ENCODE measurements at regions not wholly inside any gene's neighbourhood (a gene's known extent, or its start where the extent isn't known, plus 50 kb on each side); places are given as distances from the start of the nearest gene placed in this dataset.

GRCh38 chr18:22545066-22545760, 127.5 kb upstream of the CTAGE1 start:
- no peak for DNase-seq

GRCh38 chr18:22546905-22547570, 129.3 kb upstream of the CTAGE1 start:
- DNase-seq, result no peak

DNA sequence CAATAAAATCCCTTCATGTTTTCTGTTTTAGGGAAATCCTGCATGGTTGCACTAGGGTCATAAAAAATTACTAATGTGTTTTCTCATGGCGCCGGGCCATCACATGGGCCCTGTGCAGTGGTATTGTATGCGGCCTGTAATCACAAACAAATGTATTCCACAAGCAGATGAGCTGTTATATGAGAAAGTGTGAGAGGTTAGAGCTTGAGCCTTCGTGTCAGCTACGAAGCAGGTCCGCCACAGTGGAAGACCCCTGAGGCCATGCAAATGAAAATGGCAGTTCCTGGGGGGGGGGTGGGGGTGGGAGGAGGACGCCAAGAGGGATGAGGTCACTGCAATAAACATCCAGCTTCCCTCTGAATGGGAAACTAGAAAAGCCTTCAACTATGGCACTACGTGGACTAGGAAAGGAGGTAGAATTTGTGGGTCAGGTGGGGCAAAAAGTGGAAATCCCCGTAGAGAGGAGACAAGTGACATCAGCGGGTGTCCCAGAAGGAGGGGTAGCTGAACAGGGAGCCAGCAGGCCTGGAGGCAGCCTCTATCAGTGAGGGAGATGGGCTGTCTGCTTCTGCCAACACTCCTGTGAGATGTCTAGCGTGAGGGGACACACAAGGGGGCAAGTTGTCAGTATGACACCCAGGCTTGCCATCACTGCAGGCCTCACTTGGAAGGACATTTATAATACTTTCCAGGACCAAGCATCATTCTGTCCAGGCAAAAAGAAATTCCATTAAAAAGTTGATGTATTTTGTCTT, 130.3 kb upstream of the CTAGE1 start:
- DNase-seq, result no peak

- DNase-seq, result no peak
These were observed 131.7 kb upstream of the CTAGE1 start for GRCh38 chr18:22549260-22549937.

GRCh38 chr18:22550366-22550765, 132.7 kb upstream of the CTAGE1 start:
- DNase-seq, result no peak

DNA sequence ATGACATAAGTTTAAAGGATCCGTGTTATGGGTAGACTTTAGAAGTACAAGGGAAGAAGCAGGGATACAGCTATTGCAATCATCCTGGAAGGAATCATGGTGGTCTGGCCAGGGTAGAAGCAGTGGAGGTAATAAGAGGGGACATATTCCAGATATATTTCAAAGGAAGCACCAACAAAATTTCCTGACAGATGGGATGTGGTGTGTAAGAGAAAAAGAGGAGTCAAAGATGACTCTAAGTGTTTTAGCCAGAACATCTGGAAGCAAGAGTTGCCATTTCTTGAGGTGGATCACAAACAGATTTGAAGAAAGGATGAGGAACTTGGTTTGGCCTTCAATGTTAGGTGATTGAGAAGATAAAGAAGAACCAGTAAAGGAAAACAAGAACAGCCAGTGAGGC, 133.1 kb upstream of the CTAGE1 start:
- no peak for DNase-seq

DNA sequence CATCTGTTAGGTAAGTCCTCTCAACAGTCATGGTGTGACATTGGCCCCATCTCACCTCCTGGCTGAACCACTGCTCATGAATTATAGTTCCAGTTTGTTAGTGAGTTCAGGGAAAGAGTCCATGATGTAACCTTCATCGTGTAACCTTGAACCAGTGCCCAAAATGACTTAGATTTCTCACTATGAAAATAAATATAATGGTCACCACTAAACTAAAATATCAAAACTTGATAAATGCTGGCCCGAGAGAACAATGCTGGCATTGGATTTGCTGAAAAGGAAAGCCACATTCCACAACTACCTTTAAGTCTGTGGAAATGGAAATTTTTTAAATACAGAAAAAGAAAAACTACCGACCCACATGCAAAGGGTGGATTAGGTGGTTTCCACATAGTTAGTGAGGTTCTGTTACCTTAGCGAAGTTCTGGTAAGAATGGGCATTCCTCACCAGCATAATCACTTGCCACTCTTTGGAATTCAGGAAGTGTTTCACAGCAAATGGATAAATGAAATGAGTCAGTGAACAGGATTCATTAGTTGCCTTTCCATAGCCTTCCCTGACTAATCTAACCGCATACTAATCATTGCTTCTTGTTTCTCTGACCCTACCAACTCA, 133.9 kb upstream of the CTAGE1 start:
- no peak for DNase-seq

DNA sequence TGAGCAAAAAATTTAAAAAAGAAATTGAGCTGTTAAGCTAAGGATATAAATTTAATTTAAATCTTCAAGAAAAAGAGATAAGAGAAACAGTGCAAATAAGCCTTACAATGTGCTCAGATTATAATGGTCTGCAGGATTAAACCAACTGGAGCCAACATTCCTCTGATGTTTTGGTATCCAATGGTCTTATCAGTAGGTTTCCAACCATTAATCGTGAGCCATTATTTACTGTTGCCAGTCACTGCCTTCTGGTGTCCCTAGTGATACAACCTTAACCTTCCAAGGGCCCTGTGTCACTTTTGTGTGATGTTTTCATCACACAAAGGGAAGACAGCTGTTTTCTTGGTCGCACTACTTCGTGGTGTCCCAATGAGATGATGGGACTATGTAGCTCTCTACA, 134.5 kb upstream of the CTAGE1 start:
- no peak for DNase-seq

DNA sequence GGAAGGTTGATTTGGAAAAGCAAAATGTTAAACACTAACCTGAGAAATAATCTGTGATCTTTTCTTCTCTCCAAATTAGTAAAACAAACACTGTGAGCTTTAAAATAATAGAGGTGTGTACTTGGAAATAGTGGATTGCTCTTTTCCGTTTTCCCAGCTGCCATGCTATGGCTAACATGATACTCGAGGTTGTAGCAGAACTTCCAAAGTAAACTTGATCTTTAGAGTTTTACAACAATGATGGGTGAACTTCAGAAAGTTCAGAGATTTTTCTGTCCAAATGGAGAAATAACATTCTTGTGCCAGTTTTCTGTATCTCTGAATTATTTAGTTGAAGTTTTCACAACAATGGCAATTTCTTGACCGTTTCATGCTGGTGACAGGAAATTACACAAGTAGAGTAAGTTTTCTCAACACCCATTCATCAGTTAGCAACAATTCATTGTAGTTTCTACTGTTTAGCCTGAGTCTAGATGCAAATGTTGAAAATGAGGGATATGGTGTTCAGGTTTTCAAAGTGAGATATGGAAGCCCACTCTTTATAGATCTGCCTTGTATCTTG, 135.3 kb upstream of the CTAGE1 start:
- DNase-seq, result peak; percentile 70 to 73

- no peak for DNase-seq
These were observed 138.8 kb upstream of the CTAGE1 start for GRCh38 chr18:22556222-22557167.

- peak; percentile 76 to 77 for DNase-seq
These were observed 139.6 kb upstream of the CTAGE1 start for GRCh38 chr18:22557168-22557941.

GRCh38 chr18:22558945-22559385, 141.2 kb upstream of the CTAGE1 start:
- no peak for DNase-seq

DNA sequence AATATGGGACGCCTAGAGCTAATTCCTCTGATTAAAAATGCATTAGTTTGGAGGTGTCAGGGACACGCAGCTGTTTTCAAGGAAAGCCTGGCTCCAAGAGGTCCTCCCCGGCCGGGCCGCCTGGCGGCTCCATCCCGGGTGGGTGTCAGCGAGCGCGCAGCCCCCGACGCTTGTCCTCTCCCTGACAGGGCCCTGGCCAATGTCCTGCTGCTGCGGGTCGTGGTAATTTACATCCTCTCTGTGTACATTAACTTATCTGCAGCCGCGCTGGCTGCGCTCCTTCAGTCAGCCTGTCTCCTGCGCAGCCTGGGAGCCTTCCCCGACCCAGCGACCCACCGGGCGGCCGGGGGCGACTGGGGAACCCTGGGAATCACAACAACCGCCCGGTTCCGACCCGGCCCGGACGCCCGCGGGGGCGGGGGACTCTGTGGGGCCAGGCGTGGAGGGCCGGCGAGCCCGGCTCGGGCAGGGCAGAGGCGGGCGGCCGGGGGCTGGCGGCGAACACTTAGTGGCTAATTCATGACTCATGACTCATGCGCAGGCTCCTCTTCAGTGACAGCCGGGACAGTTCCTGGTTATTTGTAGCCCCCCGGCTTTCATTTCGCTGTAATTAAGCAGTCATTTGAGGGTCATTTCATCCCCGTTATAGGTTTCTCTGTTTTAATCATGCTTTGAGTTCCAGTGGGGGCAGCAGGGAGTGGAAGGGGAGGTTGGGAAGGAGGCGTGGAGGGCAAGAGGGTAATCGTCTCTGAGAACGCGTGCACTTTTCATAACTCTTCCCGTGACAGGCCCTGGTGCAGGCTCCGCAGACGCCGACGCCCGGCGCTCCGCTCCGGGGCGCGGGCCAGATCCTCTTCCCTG, 141.9 kb upstream of the CTAGE1 start:
- DNase-seq, result no peak

DNA sequence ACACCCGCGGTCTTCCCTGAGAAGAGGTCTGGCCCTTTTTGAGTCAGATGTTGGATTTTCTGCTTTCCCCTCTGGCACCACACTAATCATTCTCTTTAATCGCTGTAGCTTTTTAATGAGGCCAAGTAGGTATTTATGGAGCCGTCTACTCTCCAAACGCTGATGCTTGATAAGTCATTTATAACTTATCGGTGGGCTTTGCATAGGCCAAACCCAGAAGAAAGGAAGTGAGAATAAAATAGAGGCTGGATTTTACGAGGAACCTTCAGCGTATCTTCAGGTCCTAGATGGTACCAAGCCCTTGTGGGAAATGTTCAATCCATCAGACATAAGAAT, 142.5 kb upstream of the CTAGE1 start:
- DNase-seq, result no peak

DNA sequence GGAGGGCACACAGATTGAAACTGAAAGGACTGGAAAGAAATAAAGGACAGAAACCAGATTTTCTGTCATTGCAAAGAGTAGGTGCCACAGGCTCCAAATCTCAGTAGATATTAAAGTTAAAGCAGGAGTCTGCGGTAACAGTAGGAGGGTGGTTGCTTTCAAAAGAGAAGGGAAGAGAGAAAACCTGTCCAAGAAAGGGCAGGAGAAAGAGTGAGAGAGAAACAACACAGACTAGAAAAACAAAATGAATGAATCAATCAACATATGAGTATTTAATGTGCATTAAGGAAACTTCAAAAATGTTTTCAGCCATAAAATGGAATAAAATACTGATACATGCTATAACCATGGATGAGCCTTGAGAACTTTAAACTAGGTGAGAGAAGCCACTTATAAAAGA, 143.1 kb upstream of the CTAGE1 start:
- DNase-seq, result no peak

DNA sequence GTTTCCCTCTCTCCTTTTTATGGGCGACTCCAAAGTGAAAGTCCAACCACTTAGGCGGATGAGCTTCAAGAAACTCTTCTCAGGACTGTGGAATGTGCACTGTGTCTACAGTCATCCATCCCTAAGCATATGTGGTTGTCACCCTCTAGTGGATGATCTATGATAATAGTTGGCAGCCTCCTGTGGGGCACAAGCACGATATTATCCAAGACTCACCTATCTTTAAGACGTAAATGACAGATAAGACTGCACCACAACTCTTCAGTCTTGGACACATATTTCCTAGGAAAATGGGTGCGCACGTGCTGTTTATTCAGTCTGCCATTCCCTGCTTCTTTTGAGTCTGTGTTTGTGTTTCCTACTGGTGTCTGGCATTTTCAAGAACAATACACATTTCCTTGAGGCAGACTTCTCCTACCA, 145.5 kb upstream of the CTAGE1 start:
- DNase-seq, result peak; percentile 59 to 77

DNA sequence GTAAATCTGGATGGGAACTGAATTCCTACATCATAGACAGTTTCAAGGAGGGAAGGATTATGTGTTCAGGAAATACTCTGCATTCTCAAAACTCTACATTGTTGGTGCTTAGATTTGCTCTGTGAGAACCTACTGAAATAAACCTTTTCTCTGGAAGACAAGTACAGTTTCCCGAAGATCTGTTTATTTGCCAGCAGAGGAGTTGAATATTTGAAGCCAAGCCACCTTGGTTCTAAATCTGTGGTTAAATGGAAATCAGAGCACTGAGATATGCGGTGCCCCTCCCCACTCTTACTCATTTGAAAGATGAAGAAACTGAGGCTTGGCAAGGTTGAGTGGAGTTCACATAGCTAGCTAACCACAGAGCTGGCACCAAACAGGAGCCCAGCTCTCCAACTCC, 146.3 kb upstream of the CTAGE1 start:
- no peak for DNase-seq

- no peak for DNase-seq
These were observed 149.1 kb upstream of the CTAGE1 start for GRCh38 chr18:22566703-22567420.

DNA sequence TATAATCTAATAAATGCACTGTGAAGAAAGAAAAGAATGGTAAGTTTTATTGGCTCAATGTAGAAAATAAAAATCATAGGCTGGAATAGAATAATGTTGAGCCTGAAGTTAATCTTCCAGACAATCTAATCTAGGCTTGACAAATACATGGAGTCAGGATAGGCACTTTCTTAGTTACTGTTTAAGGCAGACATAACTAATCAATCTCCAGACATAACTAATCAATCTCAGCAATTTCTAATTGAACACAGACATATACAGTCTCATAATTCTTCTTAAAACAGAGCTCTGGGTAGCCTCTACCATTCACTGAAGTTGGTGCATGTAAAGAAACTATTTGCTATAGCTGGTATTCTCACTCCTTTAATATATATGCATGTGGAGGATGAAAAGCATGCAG, 150.1 kb upstream of the CTAGE1 start:
- no peak for DNase-seq

Data from AML-193 (cell line).